Left kidney (tissue), 1 donor: ENCODE measurements at regions not wholly inside any gene's neighbourhood (a gene's known extent, or its start where the extent isn't known, plus 50 kb on each side); places are given as distances from the start of the nearest gene placed in this dataset.

Experiments
- DNase-seq: peaks from one replicate; pipeline ENCODE4 v3.0.0-alpha.2; 2013

- DNase-seq = no peak
These were observed 240.3 kb upstream of the DYNLRB2 start for GRCh38 chr16:80300456-80300855.

GRCh38 chr16:80299416-80299815, 241.4 kb upstream of the DYNLRB2 start:
- DNase-seq = no peak

GRCh38 chr16:80298676-80299075, 242.1 kb upstream of the DYNLRB2 start:
- DNase-seq = no peak

- no peak for DNase-seq
These were observed 244.8 kb upstream of the DYNLRB2 start for GRCh38 chr16:80296034-80296433.

- DNase-seq = no peak
These were observed 246.6 kb upstream of the DYNLRB2 start for GRCh38 chr16:80294172-80294571.

GRCh38 chr16:80288616-80289015, 252.2 kb upstream of the DYNLRB2 start:
- DNase-seq = no peak

GRCh38 chr16:80287674-80288073, 253.1 kb upstream of the DYNLRB2 start:
- DNase-seq = no peak

GRCh38 chr16:80285104-80285503, 255.7 kb upstream of the DYNLRB2 start:
- no peak for DNase-seq

- DNase-seq = no peak
These were observed 257.1 kb upstream of the DYNLRB2 start for GRCh38 chr16:80283466-80284392.

- DNase-seq = no peak
These were observed 260.2 kb upstream of the DYNLRB2 start for GRCh38 chr16:80280557-80280956.

GRCh38 chr16:80279656-80280055, 261.1 kb upstream of the DYNLRB2 start:
- no peak for DNase-seq

GRCh38 chr16:80277182-80277581, 263.6 kb upstream of the DYNLRB2 start:
- DNase-seq = no peak

- no peak for DNase-seq
These were observed 266.1 kb upstream of the DYNLRB2 start for GRCh38 chr16:80274576-80275191.

GRCh38 chr16:80273635-80274538, 266.9 kb upstream of the DYNLRB2 start:
- DNase-seq = no peak

GRCh38 chr16:80265624-80266306, 275.0 kb upstream of the DYNLRB2 start:
- no peak for DNase-seq

- DNase-seq = no peak
These were observed 276.7 kb upstream of the DYNLRB2 start for GRCh38 chr16:80263848-80264694.

- no peak for DNase-seq
These were observed 277.5 kb upstream of the DYNLRB2 start for GRCh38 chr16:80263181-80263823.

GRCh38 chr16:80260906-80261311, 279.9 kb upstream of the DYNLRB2 start:
- DNase-seq = no peak

GRCh38 chr16:80259290-80259805, 281.4 kb upstream of the DYNLRB2 start:
- no peak for DNase-seq

- no peak for DNase-seq
These were observed 282.4 kb upstream of the DYNLRB2 start for GRCh38 chr16:80258407-80258806.
